Fibroblast of villous mesenchyme (primary cell): ENCODE measurements at regions not wholly inside any gene's neighbourhood (a gene's known extent, or its start where the extent isn't known, plus 50 kb on each side); places are given as distances from the start of the nearest gene placed in this dataset.
"Not testable (repeated sequence)": the region's sequence is repeated elsewhere in the genome, so short reads cannot be mapped to it uniquely, and the experiment has no call there.

Experiments used
- DNase-seq: peaks from one replicate; pipeline ENCODE4 v3.0.0-alpha.2; 2010; ENCODE audit warnings: low read depth
- H3K4me3 ChIP-seq: 2 replicates; pipeline ENCODE4 v1.5.1; 2011; ENCODE audit warnings: low read depth, mild to moderate bottlenecking, low read length
- TF ChIP-seq, protein P1 (sequence below): IDR thresholded peaks from 2 replicates; pipeline ENCODE4 v1.5.1; 2012; ENCODE audit warnings: low read depth, mild to moderate bottlenecking, low read length; ENCODE audit not compliant: insufficient read depth

DNA sequence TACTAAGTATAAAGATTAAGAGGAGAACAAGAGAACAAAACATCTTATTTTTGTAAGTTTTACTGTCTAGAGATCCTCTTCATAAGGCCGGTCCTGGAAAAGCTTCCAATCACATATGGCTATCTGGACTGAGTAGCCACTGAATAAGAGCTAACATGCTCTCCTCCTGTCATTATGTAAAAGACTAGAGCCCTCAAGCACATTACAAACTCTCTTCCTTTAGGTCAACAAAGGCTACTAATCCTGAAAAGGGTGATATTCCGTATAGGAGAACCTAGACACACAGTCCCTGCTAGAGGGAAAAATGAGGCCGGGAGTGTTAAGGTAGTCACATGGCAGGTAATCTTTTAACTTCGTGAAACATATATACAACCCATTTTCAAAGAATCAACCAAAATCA, 665.6 kb downstream of the EFNA5 start:
- TF ChIP-seq, protein P1, sequence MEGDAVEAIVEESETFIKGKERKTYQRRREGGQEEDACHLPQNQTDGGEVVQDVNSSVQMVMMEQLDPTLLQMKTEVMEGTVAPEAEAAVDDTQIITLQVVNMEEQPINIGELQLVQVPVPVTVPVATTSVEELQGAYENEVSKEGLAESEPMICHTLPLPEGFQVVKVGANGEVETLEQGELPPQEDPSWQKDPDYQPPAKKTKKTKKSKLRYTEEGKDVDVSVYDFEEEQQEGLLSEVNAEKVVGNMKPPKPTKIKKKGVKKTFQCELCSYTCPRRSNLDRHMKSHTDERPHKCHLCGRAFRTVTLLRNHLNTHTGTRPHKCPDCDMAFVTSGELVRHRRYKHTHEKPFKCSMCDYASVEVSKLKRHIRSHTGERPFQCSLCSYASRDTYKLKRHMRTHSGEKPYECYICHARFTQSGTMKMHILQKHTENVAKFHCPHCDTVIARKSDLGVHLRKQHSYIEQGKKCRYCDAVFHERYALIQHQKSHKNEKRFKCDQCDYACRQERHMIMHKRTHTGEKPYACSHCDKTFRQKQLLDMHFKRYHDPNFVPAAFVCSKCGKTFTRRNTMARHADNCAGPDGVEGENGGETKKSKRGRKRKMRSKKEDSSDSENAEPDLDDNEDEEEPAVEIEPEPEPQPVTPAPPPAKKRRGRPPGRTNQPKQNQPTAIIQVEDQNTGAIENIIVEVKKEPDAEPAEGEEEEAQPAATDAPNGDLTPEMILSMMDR, result no peak
- no peak for DNase-seq
- H3K4me3 ChIP-seq, result no peak overlapping the region

DNA sequence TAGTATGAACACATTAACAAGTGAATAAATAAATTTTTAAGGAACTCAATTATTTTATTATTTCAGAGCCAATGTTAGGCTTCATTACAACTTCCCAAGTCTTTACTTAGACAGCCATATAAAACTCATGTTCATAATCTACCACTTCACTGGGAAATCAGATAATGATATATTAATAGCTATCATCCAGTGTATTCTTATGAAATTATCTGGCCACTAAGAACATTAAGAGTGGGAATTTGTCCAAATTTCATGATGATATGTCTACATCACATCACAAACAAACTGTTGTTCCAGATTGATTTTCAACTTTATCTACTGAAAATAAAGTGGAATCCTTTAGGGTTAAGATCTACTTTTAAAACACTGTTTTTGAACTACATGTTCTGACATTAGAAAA, 668.6 kb downstream of the EFNA5 start:
- DNase-seq, result no peak
- TF ChIP-seq, protein P1, result no peak
- H3K4me3 ChIP-seq, result no peak overlapping the region

DNA sequence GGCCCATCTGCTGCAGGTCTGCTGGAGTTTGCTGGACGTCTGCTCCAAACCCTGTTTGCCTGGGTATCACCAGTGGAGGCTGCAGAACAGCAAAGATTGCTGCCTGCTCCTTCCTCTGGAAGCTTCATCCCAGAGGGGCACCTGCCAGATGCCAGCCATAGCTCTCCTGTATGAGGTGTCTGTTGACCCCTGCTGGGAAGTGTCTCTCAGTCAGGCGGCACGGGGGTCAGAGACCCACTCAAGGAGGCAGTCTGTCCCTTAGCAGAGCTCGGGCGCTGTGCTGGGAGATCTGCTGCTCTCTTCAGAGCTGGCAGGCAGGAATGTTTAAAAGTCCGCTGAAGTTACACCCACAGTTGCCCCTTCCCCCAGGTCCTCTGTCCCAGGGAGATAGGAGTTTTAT, 671.2 kb downstream of the EFNA5 start:
- not testable (repeated sequence) for DNase-seq

DNA sequence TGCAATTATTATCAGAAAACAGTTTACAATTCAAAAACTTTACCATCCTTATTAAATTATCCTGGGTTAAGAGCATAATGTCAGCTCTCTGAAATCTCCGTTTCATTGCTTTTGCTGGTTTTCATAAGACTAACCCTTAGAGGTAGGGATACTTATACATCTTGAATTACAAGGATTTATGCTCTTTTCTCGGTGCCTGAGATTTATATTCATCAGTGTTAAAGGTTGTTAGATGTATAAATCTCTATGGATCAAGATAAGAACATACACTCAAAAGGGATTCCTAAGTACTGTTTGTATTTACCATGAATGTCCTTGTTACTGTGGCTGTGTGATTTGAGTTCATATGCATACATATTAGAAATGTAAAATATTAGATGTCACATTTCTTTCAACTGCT, 684.7 kb downstream of the EFNA5 start:
- TF ChIP-seq, protein P1, result no peak

More for the DNA sequence above, 671.2 kb downstream of the EFNA5 start:
- not testable (repeated sequence) for H3K4me3 ChIP-seq

DNA sequence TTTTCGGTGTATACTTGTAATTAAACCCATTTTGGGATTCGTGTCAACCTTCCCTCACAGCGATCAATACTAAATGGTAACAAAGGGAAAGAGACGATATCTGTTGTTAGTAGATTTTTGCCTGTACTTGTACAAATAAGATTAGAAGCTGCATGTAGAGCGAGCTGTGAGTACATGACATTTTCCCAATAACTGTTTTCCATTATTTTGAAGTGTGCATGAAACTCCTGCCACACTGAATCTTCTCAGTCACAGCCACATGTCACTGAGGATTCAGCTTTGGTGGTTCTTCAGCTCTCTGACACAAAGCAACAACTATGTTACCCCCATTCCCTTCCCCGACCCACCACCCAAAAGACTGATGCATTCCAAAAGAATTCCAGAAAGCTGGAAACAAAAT, 685.6 kb downstream of the EFNA5 start:
- DNase-seq, result no peak
- TF ChIP-seq, protein P1, result no peak
- no peak overlapping the region for H3K4me3 ChIP-seq

More for the DNA sequence above, 684.7 kb downstream of the EFNA5 start:
- DNase-seq, result no peak
- H3K4me3 ChIP-seq, result no peak overlapping the region

DNA sequence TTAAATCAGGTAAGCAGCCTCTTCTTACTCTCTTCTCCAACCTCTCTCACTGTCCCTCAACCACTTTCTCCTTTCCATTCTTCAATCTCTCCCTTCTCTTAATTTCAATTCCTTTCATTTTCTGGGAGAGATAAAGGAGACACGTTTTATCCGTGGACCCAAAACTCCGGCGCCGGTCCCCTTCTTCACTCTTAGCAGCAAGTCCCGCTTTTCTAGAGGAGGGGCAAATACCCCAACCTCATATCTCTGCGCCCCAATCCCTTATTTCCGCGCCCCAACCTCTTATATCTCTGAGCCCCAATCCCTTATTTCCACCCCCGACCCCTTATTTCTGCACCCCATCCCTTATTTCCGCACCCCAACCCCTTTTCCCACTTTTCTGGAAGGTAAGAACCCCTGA, 691.6 kb downstream of the EFNA5 start:
- DNase-seq, result not testable (repeated sequence)

DNA sequence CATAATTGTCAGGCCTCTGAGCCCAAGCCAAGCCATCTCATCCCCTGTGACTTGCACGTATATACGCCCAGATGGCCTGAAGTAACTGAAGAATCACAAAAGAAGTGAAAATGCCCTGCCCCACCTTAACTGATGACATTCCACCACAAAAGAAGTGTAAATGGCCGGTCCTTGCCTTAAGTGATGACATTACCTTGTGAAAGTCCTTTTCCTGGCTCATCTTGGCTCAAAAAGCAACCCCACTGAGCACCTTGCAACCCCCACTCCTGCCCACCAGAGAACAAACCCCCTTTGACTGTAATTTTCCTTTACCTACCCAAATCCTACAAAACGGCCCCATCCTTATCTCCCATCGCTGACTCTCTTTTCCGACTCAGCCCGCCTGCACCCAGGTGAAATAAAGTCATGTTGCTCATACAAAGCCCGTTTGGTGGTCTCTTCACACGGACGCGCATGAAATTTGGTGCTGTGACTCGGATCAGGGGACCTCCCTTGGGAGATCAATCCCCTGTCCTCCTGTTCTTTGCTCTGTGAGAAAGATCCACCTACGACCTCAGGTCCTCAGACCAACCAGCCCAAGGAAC, 692.1 kb downstream of the EFNA5 start:
- DNase-seq, H3K4me3 ChIP-seq: not testable (repeated sequence)

More for the DNA sequence above, 691.6 kb downstream of the EFNA5 start:
- H3K4me3 ChIP-seq, result not testable (repeated sequence)

DNA sequence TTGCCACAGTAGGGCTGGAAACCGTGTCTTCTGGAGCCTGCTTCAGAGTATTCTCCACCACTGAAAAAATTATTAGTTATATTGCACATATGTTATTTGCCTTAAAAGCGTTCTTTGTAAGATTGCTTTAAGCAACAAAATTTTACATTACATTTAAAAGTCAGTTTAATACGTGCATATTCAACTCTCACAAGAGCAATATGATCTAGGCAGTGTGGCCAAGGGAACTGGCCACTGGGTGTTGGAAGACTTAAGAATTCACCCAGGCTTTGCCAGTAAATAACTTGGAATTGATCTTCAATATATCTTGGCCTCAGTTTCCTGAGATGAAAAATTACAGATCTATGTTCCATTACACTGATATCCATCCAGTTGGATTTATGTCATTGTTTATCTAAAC, 694.4 kb downstream of the EFNA5 start:
- TF ChIP-seq, protein P1, result no peak
- H3K4me3 ChIP-seq, result no peak overlapping the region
- DNase-seq, result no peak
